ENCODE measurements at regions not wholly inside any gene's neighbourhood (a gene's known extent, or its start where the extent isn't known, plus 50 kb on each side); places are given as distances from the start of the nearest gene placed in this dataset.

GRCh38 chr14:38761033-38761432 is 342.0 kb downstream of the SEC23A start:
- DNase-seq, result no peak

- no peak for DNase-seq
Measured at GRCh38 chr14:38758661-38759060, 344.4 kb downstream of the SEC23A start.

- no peak for DNase-seq
Measured at GRCh38 chr14:38755036-38755435, 348.0 kb downstream of the SEC23A start.

- DNase-seq, result no peak
Measured at GRCh38 chr14:38752750-38753149, 350.3 kb downstream of the SEC23A start.

GRCh38 chr14:38752341-38752740 is 350.7 kb downstream of the SEC23A start:
- DNase-seq, result no peak

GRCh38 chr14:38751459-38751858 is 351.6 kb downstream of the SEC23A start:
- no peak for DNase-seq

- DNase-seq, result no peak
Measured at GRCh38 chr14:38749936-38750335, 353.1 kb downstream of the SEC23A start.

GRCh38 chr14:38745861-38746260 is 357.2 kb downstream of the SEC23A start:
- DNase-seq, result no peak

- no peak for DNase-seq
Measured at GRCh38 chr14:38743966-38744584, 359.0 kb downstream of the SEC23A start.

GRCh38 chr14:38737686-38738407 is 365.2 kb downstream of the SEC23A start:
- DNase-seq, result no peak

GRCh38 chr14:38735005-38735404 is 368.0 kb downstream of the SEC23A start:
- no peak for DNase-seq

- no peak for DNase-seq
Measured at GRCh38 chr14:38731962-38732361, 371.1 kb downstream of the SEC23A start.

GRCh38 chr14:38730420-38730819 is 372.6 kb downstream of the SEC23A start:
- DNase-seq, result no peak

GRCh38 chr14:38727731-38728130 is 375.3 kb downstream of the SEC23A start:
- no peak for DNase-seq

GRCh38 chr14:38724621-38725020 is 378.4 kb downstream of the SEC23A start:
- DNase-seq, result no peak

GRCh38 chr14:38723959-38724358 is 379.1 kb downstream of the SEC23A start:
- no peak for DNase-seq

GRCh38 chr14:38723277-38723676 is 379.8 kb downstream of the SEC23A start:
- DNase-seq, result no peak

GRCh38 chr14:38721822-38722431 is 381.1 kb downstream of the SEC23A start:
- no peak for DNase-seq

- DNase-seq, result no peak
Measured at GRCh38 chr14:38718519-38718918, 384.5 kb downstream of the SEC23A start.

GRCh38 chr14:38716926-38717325 is 386.1 kb downstream of the SEC23A start:
- DNase-seq, result no peak

GRCh38 chr14:38710881-38711280 is 392.2 kb downstream of the SEC23A start:
- DNase-seq, result no peak

GRCh38 chr14:38710196-38710595 is 392.8 kb downstream of the SEC23A start:
- no peak for DNase-seq

GRCh38 chr14:38705220-38705619 is 397.8 kb downstream of the SEC23A start:
- DNase-seq, result no peak

GRCh38 chr14:38704220-38704619 is 398.8 kb downstream of the SEC23A start:
- DNase-seq, result no peak
